ENCODE measurements at regions not wholly inside any gene's neighbourhood (a gene's known extent, or its start where the extent isn't known, plus 50 kb on each side); places are given as distances from the start of the nearest gene placed in this dataset.

DNA sequence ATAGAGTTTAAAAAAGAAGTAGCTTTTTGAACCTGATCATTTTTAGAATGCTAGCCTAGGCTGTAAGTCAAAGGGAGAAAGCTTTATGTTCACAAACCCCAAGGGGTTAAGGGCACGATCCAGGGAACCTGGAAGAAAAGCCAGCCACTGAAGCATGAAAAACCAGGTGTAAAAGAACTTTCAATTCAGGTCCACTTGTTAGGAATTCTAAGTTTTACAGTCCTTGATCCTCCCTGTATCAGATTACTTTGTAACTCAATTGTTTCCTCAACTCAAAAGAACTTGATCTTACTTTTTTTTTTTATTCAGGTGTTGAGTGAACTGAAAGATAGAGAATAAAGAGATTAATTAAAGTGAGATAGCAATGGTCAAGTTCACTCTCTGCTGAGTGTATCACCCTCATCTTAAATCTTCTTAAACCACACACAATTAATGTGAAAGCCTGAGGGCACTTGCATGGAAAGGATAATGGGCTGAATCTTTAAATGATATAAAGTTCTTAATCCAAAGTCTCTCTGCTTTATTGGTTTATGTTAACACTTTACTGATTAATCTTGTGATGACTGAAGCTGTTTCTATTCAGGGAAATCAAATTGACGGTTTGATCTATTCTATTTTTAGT lies 672.2 kb upstream of the LRRN3 start:
- Histone ChIP-seq H4K20me1 (ENCODE audit: insufficient read depth, low read length) (no peaks in the 10 kb centered on the region), H3K9me1 (ENCODE audit: insufficient read depth, low read length) (no peaks in the 10 kb centered on the region), H2BK15ac (ENCODE audit: low read depth, low read length) (no peak overlapping the region), H3K27ac (ENCODE audit: insufficient read depth, low read length) (no peak overlapping the region), H3K36me3 (ENCODE audit: control insufficient read depth, insufficient read depth, low read length) (no peaks in the 10 kb centered on the region), H2BK20ac (ENCODE audit: low read depth, low read length) (no peak overlapping the region), H4K91ac (ENCODE audit: insufficient read depth, low read depth, low read length) (no peak overlapping the region), H3K27me3 (ENCODE audit: control insufficient read depth, insufficient read depth, low read length) (no peaks in the 10 kb centered on the region), H2BK5ac (ENCODE audit: low read depth, low read length, poor library complexity, severe bottlenecking) (no peak overlapping the region), H4K8ac (ENCODE audit: low read depth in 2 of 2, low read length in 2 of 2) (no peak overlapping the region), H3K14ac (replicated peaks; ENCODE audit: low read depth, low read length) (no peak overlapping the region), H3K4me2 (ENCODE audit: low read depth, low read length) (no peak overlapping the region), H4K5ac (ENCODE audit: low read depth, low read length) (no peak overlapping the region), H3K9ac (ENCODE audit: low read depth, low read length) (no peak overlapping the region), H3K23ac (ENCODE audit: low read depth, low read length) (no peak overlapping the region), H2AK5ac (ENCODE audit: low read depth, low read length) (no peak overlapping the region), H3K4me3 (ENCODE audit: insufficient read depth, low read depth, low read length) (no peak overlapping the region), H3K4ac (ENCODE audit: low read depth, low read length) (no peak overlapping the region), H2AFZ (replicated peaks; ENCODE audit: low read length, poor library complexity) (no peak overlapping the region), H2BK120ac (ENCODE audit: low read depth, low read length) (no peak overlapping the region), H3K18ac (ENCODE audit: low read depth, low read length) (no peak overlapping the region), H3K56ac (ENCODE audit: extremely low read depth, insufficient read depth, low read length) (no peak overlapping the region), H3K4me1 (ENCODE audit: control insufficient read depth, insufficient read depth, low read length) (no peaks in the 10 kb centered on the region), H2AK9ac (replicated peaks; ENCODE audit: low read depth, low read length, poor library complexity) (no peak overlapping the region), H3K9me3 (ENCODE audit: control insufficient read depth, insufficient read depth, low read length) (no peaks in the 10 kb centered on the region), H3K79me1 (ENCODE audit: low read depth in 1 of 2, low read length in 2 of 2) (no peaks in the 10 kb centered on the region)
- in situ Hi-C loops (cut with MboI; ENCODE audit: low sequenced_read_pairs) (no loop called here), intact Hi-C loops (cut with micrococcal nuclease) (no loop called here), dilution Hi-C loops (cut with HindIII; ENCODE audit: low sequenced_read_pairs, unreplicated experiment) (no loop called here)
- no peak for ATAC-seq (ENCODE audit: low read depth)
- no peak for DNase-seq
- CTCF ChIA-PET = no interaction called here
- no TSS peak for BruUV-seq (replicated peaks)
- WGBS, 2 experiments (ENCODE audit: extremely low coverage in 2 of 2, insufficient read length in 1 of 2) = no CpG with 5 or more reads among the region's 2 CpGs
- TF ChIP-seq NFE2L2 (IDR thresholded peaks at IDR 0.05; ENCODE audit: low read depth, low read length) (no peak), ELK1 (IDR thresholded peaks at IDR 0.05; ENCODE audit: borderline replicate concordance, low read depth, low read length) (no peak), RFX5 (IDR thresholded peaks at IDR 0.05; ENCODE audit: low read depth, low read length) (no peak), MAFK (IDR thresholded peaks at IDR 0.05; ENCODE audit: low read depth, low read length) (no peak), CTCF (conservative IDR thresholded peaks at IDR 0.05; ENCODE audit: low read depth, low read length) (no peak), MXI1 (IDR thresholded peaks at IDR 0.05; ENCODE audit: borderline replicate concordance, low read depth, low read length) (no peak), RAD21 (IDR thresholded peaks at IDR 0.05; ENCODE audit: low read length) (no peak), USF2 (IDR thresholded peaks at IDR 0.05; ENCODE audit: low read depth, low read length) (no peak), POLR2A (IDR thresholded peaks at IDR 0.05; ENCODE audit: low read depth, low read length) (no peak), MAZ (IDR thresholded peaks at IDR 0.05; ENCODE audit: borderline replicate concordance, low read depth, low read length) (no peak), CHD1 (IDR thresholded peaks at IDR 0.05; ENCODE audit: low read depth, low read length) (no peak), BHLHE40 (IDR thresholded peaks at IDR 0.05; ENCODE audit: low read depth, low read length) (no peak)
- POLR2A ChIA-PET (ENCODE audit: unreplicated experiment) = no interaction called here
